ENCODE measurements at regions not wholly inside any gene's neighbourhood (a gene's known extent, or its start where the extent isn't known, plus 50 kb on each side); places are given as distances from the start of the nearest gene placed in this dataset.

GRCh38 chr1:38275960-38276359 lies 229.4 kb upstream of the POU3F1 start:
- TF ChIP-seq CTCF (IDR thresholded peaks at IDR 0.05) (no peak), POLR2A (IDR thresholded peaks at IDR 0.05) (no peak)
